ENCODE measurements at regions not wholly inside any gene's neighbourhood (a gene's known extent, or its start where the extent isn't known, plus 50 kb on each side); places are given as distances from the start of the nearest gene placed in this dataset.
A peak's percentile ranks its signal among the peaks of the same experiment; 100 is the strongest.
"Not testable (repeated sequence)": the region's sequence is repeated elsewhere in the genome, so short reads cannot be mapped to it uniquely, and the experiment has no call there.

GRCh38 chr9:85445887-85446286 is 295.9 kb downstream of the AGTPBP1 start:
- TF ChIP-seq POLR2AphosphoS5 (IDR thresholded peaks at IDR 0.05; ENCODE audit: low read depth, low read length) = no peak
- TF ChIP-seq TAF1 (IDR thresholded peaks at IDR 0.05; ENCODE audit: borderline replicate concordance, low read depth, low read length) = no peak
- no peak for TF ChIP-seq POLR2A (IDR thresholded peaks at IDR 0.05; ENCODE audit: low read depth, low read length)
- DNase-seq (ENCODE audit: insufficient read length) (no peak), FAIRE-seq (no peak)

GRCh38 chr9:85444243-85444642 is 297.5 kb downstream of the AGTPBP1 start:
- FAIRE-seq = no peak
- no peak for DNase-seq (ENCODE audit: insufficient read length)
- TF ChIP-seq POLR2A (IDR thresholded peaks at IDR 0.05; ENCODE audit: low read depth, low read length) (no peak), POLR2AphosphoS5 (IDR thresholded peaks at IDR 0.05; ENCODE audit: low read depth, low read length) (no peak), TAF1 (IDR thresholded peaks at IDR 0.05; ENCODE audit: borderline replicate concordance, low read depth, low read length) (no peak)

GRCh38 chr9:85443190-85443598 is 298.6 kb downstream of the AGTPBP1 start:
- FAIRE-seq (peak; percentile 63), DNase-seq (ENCODE audit: insufficient read length) (no peak)
- TF ChIP-seq TAF1 (IDR thresholded peaks at IDR 0.05; ENCODE audit: borderline replicate concordance, low read depth, low read length) = no peak
- TF ChIP-seq POLR2A (IDR thresholded peaks at IDR 0.05; ENCODE audit: low read depth, low read length) = no peak
- no peak for TF ChIP-seq POLR2AphosphoS5 (IDR thresholded peaks at IDR 0.05; ENCODE audit: low read depth, low read length)

- DNase-seq (ENCODE audit: insufficient read length) = no peak
- TF ChIP-seq TAF1 (IDR thresholded peaks at IDR 0.05; ENCODE audit: borderline replicate concordance, low read depth, low read length) (no peak), POLR2AphosphoS5 (IDR thresholded peaks at IDR 0.05; ENCODE audit: low read depth, low read length) (no peak), POLR2A (IDR thresholded peaks at IDR 0.05; ENCODE audit: low read depth, low read length) (no peak)
Measured at GRCh38 chr9:85439791-85440190, 302.0 kb downstream of the AGTPBP1 start.

GRCh38 chr9:85433956-85434355 is 307.8 kb downstream of the AGTPBP1 start:
- FAIRE-seq; DNase-seq (ENCODE audit: insufficient read length): not testable (repeated sequence)

More at GRCh38 chr9:85439791-85440190, 302.0 kb downstream of the AGTPBP1 start:
- FAIRE-seq = no peak

- not testable (repeated sequence) for DNase-seq (ENCODE audit: insufficient read length); FAIRE-seq
Measured at GRCh38 chr9:85433551-85433950, 308.2 kb downstream of the AGTPBP1 start.

GRCh38 chr9:85433046-85433445 is 308.7 kb downstream of the AGTPBP1 start:
- FAIRE-seq (no peak), DNase-seq (ENCODE audit: insufficient read length) (no peak)
- TF ChIP-seq POLR2A (IDR thresholded peaks at IDR 0.05; ENCODE audit: low read depth, low read length) (no peak), TAF1 (IDR thresholded peaks at IDR 0.05; ENCODE audit: borderline replicate concordance, low read depth, low read length) (no peak), POLR2AphosphoS5 (IDR thresholded peaks at IDR 0.05; ENCODE audit: low read depth, low read length) (no peak)

GRCh38 chr9:85432599-85432998 is 309.2 kb downstream of the AGTPBP1 start:
- no peak for FAIRE-seq
- TF ChIP-seq POLR2AphosphoS5 (IDR thresholded peaks at IDR 0.05; ENCODE audit: low read depth, low read length) = no peak
- TF ChIP-seq TAF1 (IDR thresholded peaks at IDR 0.05; ENCODE audit: borderline replicate concordance, low read depth, low read length) = no peak
- no peak for TF ChIP-seq POLR2A (IDR thresholded peaks at IDR 0.05; ENCODE audit: low read depth, low read length)

GRCh38 chr9:85431339-85432102 is 310.2 kb downstream of the AGTPBP1 start:
- no peak for DNase-seq (ENCODE audit: insufficient read length)
- no peak for FAIRE-seq
- TF ChIP-seq TAF1 (IDR thresholded peaks at IDR 0.05; ENCODE audit: borderline replicate concordance, low read depth, low read length) (no peak), POLR2AphosphoS5 (IDR thresholded peaks at IDR 0.05; ENCODE audit: low read depth, low read length) (no peak), POLR2A (IDR thresholded peaks at IDR 0.05; ENCODE audit: low read depth, low read length) (no peak)

More at GRCh38 chr9:85432599-85432998, 309.2 kb downstream of the AGTPBP1 start:
- DNase-seq (ENCODE audit: insufficient read length) = no peak

GRCh38 chr9:85430659-85431338 is 311.0 kb downstream of the AGTPBP1 start:
- no peak for FAIRE-seq
- TF ChIP-seq POLR2A (IDR thresholded peaks at IDR 0.05; ENCODE audit: low read depth, low read length) = no peak
- no peak for TF ChIP-seq POLR2AphosphoS5 (IDR thresholded peaks at IDR 0.05; ENCODE audit: low read depth, low read length)
- TF ChIP-seq TAF1 (IDR thresholded peaks at IDR 0.05; ENCODE audit: borderline replicate concordance, low read depth, low read length) = no peak
- no peak for DNase-seq (ENCODE audit: insufficient read length)

GRCh38 chr9:85428230-85428629 is 313.5 kb downstream of the AGTPBP1 start:
- TF ChIP-seq POLR2A (IDR thresholded peaks at IDR 0.05; ENCODE audit: low read depth, low read length) (no peak), POLR2AphosphoS5 (IDR thresholded peaks at IDR 0.05; ENCODE audit: low read depth, low read length) (no peak), TAF1 (IDR thresholded peaks at IDR 0.05; ENCODE audit: borderline replicate concordance, low read depth, low read length) (no peak)
- DNase-seq (ENCODE audit: insufficient read length) (no peak), FAIRE-seq (no peak)

- FAIRE-seq (no peak), DNase-seq (ENCODE audit: insufficient read length) (no peak)
- TF ChIP-seq TAF1 (IDR thresholded peaks at IDR 0.05; ENCODE audit: borderline replicate concordance, low read depth, low read length) = no peak
- no peak for TF ChIP-seq POLR2A (IDR thresholded peaks at IDR 0.05; ENCODE audit: low read depth, low read length)
Measured at GRCh38 chr9:85427772-85428171, 314.0 kb downstream of the AGTPBP1 start.
